CD4-positive, alpha-beta T cell treated with Interferon gamma for 1 hour (primary cell): ENCODE measurements at regions not wholly inside any gene's neighbourhood (a gene's known extent, or its start where the extent isn't known, plus 50 kb on each side); places are given as distances from the start of the nearest gene placed in this dataset.

Experiments
- DNase-seq: peaks from one replicate; pipeline ENCODE4 v3.0.0-alpha.2; 2020

DNA sequence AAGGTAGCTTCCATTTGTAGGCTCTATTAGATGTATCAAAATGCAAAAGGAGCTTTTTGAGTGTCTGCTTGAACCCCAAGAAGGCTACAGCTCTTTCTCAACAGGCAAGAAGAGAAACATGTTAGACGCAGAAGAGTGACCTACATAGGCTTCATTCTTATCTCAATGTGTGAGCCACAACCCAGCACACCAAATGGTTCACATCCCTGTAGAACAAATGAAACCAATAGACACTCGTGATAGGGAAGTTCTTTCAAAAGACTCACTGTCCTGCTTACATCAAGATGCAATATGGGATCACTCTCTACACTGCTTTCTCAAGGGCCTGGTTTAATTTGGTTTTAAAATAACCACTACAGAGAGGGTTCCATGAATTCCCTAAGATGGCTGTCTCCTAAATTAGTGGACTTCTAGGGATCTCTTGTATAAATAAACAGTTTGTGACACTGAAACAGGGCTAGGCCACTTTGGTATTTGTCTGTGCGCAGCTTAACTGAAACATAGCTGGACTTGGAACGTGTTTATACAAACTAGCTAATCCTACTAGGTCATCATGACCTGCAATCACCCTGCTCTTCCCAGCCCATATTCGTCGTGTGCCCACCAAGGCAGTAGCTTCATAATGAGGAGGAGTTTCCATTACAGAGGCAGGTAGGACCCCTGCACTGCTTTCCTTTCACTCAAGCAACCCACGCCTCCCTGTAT lies 225.4 kb upstream of the PREP start:
- DNase-seq = no peak

DNA sequence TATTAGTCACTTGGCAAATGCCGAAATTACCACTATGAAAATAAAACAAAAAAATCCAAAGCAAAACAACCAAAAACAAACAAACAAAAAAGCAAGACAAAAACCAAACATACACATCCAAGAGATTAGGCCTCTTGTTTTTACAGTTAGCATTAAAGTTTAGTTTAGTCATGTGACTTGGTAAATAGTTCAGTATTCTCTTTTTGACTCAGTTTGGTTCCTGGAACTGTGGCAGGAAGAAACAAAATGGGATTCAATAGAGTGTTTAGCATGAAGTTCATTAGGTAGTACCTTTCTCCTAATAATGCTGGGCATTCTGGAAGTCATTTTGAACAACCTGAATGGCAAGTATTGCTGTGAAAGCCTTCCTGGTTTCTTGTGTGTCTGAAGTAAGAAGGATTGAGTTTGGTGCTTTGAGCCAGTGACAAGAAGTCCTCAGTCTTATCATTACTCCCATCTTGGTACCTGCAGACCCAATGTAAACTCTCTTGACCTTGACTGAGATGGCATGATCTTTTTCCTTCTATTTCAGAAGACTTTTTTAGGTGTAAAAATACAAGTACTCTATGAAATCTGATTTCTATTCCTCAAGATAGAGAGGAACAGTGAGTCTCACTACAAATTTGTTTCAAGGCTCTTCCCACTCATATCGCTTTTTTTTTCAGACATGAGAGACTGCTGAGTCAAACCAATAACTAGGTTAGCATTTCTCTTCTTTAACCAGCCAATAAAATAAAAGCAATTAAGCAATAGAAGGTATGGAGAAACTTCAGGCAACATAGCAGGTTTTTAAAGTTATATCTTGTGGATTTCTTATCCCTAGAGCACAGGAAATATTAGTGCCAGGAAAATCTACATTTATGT lies 223.6 kb upstream of the PREP start:
- DNase-seq = no peak

DNA sequence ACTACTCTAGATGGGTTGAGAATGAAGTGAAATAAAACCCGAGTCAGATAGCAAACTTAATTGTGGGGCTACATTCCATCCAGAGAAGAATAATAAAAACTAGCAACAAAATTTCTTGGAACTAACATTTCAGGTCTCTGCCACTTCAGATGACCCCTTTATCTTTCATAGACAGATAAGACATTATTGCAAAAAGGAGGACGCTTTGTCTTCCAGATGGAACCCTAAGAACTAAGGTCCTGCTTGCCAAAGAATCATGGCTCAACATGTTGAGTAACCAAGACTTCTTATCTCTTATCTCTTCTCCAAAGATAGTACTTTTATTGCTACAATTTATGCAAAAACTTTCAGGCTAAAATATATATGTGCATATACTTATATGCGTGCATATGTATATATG lies 221.1 kb upstream of the PREP start:
- no peak for DNase-seq

DNA sequence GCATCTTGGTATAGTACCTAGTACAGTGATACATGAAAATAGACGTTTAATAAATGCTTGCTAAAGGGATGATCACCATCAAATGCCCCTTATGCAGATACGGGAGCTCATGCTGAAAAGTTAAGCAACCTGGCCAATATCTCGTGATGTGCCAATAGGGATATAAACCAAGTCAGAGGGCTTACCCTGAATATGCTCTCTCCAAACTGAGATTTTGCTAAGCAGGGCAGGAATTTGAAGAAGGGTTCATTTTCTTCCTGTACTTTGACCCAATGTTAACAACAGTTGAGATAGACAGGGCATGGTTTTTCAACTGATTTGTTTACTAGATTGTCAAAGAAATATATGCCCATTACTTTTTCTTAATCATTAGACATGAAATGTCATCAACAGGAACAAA lies 219.3 kb upstream of the PREP start:
- DNase-seq = no peak

DNA sequence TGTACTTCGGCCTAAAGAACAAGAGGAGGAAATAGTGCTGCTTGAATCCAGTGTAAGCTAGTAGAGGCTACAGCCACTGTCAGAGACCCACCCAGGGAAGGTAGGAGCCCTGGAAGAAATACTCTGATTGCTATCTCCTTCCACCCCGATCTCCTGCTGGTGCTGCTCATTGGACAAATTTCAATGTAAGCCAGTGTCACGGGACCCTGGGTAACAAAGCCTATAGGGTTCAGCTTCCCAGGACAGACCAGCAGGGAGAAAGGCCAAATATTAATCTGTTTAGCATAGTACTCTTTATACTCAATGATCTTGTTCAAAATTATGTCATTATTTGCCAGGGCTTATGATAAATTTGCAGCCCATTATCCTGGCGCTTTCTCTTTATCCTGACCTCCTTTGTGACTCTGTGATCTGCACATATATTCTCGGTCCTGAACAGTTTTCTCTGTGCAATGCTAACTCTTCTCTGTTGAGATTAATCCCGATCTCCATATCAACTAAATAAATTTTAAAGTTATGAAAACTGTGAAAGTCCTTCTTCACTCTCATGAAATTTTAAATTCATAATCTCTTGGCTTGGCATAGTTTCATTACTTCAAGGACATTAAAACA lies 218.8 kb upstream of the PREP start:
- DNase-seq = no peak

DNA sequence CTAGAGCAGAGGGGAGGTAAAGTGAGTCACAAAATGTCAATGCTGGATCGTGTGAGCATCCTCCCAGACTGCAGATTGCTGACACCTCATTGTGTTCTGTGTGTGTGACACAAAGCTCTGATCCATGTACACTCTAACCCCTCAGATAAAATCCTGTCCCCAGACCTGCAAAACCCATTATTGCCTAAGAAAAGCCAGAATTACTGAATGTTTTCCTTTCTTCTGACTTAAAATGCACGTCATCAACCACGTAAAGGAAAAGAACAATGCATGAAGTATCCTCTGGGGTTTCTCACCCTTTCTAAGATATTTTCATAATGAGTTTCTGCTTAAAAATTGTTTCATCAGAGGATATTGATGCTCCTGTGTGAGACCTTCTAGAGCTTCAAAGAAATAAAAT lies 218.0 kb upstream of the PREP start:
- DNase-seq = no peak

DNA sequence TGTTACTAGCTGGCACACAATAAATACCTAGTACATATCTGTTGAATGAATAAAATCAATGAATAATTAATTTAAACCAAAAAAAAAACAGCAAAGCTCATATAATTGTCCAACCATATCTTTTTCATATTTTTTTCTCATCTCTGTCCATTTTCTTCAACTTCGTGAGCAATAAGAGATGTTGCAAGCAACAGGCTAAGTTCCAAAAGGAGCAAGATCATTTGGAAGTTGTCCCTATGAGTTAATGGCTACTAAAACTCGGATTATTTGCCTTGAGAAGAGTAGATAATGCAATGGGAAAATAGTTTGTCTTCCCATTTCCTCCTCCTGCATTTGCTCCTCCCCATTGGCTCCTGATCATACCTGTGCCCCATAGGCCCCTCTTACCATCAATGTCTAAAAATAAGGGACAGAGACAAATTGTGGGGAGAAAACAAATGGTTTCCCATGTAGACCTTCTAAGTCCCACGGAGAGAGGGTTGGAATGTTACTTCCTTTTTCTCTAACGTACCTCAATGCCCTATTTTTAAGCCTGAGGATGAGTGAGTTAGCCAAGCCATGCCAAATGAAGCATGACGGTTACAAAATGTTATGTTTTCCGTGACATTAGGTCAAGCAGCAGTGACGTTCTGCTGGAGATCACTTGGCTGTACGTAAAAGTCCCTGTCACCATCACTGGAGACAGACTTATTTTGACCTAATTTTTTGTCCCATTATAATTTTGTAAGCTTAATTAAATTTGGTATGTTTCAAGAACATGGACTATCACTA lies 217.3 kb upstream of the PREP start:
- no peak for DNase-seq

DNA sequence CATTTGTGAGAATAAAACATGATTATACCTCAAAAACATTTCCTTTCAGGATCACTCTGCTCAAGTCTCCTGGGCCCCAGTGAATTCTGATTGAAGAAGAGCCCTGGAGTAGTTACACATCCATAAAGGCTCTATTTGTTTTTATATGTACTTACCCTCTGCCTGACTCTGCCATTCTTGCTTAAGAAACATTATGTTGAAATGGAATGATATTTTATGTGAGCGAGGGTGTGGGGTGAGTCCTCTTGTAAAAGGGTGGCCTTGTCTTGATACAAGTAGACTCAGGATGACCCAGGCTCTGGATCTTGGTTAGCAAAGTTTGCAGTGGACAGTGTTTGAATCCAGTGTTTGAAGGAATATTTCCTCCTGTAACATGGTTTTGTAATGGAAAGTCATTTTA lies 215.4 kb upstream of the PREP start:
- DNase-seq = no peak

DNA sequence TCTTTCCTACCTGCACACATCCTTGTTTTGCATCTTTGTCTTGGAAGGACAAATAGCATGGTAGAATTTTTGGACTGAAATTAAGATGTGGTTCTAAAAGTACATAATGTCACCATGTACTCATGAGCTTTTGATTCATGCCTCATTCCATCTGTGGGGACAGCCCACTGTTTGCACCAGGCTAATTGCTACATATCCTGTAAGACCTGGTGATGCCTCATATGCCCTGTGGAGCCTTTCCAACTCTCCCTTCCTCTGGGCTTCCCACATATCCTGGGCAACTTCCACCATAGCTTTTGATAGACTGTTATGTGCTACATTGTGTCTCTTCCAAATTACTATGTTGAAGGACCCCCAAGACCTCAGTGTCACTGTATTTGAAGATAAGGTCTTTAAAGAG lies 213.6 kb upstream of the PREP start:
- no peak for DNase-seq

DNA sequence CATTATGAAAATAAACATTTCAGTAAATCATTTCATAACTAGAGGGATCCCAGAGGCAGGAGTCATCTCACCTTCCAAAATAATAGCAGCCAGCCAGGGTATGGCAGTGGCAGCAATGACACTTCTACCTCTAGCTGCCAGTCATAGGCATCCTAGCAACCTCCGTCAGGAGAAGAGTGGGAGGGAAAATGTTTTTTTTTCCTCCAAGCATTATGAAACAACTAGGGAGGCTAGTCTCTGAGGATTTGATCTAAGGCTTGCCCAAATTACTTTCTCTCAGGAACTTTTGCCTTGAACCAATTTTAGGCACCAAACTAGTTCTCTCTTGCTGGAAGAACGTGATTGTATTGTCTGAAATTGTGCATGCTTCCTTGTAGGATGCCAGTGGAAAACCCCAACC lies 208.7 kb upstream of the PREP start:
- no peak for DNase-seq

DNA sequence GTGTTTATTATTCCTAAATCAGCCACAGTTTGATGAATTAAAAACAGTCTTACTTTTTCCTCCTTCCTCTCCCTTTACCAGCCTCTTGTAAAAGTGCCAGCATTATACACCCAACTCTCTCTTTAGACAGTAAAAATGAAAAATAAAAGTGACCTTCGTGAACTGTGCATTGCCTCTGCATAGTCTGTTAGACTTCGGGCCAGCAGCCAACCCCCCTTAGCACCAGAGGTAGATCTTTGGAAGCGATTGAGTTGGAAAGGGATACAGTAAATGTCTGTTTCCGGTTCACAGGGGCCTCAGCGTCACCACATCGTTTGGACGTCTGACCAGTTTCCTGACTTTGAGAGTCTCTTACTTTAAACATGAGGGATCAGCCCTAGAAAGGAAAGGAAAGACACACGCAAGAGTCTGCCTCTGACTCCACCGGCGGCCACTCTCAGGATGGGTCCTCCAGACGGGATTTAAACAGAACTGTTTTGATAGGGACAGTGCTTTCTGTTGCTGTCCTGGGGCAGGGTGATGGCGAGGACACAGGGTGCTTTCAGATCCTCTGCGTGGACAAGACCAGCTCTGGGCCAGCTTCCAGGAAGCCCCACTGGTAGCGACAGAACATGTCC lies 206.6 kb upstream of the PREP start:
- no peak for DNase-seq

DNA sequence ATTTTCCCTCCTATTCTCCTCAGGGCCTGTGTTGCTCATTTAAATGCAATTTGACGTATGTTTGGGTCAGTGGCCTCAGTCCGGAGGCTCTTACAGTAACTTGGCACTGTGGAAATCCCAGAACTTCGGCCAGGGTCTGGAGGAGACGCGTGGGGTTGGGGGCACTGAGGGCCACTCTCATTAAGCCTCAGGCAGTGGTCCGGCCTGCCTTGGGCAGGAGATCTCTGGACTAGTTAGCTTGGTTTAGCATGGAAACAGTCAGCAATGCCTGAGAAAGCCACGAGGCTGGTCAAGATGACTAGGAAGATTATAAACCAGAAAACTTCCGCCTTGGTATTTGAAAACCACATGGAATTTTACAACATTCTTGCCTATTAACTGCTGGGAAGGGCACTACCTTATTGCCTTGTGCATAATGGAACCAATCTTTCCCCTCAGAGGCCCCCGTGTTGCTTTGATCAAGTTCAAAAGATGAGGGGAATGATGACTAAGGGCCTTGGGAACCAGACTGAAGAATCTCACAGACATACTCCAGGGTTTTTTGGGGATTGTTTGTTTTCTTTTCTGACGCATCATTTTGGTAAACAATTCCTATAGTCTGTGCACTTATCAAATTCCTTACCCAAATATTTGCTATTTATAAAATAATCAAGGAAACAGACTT lies 206.0 kb upstream of the PREP start:
- no peak for DNase-seq

DNA sequence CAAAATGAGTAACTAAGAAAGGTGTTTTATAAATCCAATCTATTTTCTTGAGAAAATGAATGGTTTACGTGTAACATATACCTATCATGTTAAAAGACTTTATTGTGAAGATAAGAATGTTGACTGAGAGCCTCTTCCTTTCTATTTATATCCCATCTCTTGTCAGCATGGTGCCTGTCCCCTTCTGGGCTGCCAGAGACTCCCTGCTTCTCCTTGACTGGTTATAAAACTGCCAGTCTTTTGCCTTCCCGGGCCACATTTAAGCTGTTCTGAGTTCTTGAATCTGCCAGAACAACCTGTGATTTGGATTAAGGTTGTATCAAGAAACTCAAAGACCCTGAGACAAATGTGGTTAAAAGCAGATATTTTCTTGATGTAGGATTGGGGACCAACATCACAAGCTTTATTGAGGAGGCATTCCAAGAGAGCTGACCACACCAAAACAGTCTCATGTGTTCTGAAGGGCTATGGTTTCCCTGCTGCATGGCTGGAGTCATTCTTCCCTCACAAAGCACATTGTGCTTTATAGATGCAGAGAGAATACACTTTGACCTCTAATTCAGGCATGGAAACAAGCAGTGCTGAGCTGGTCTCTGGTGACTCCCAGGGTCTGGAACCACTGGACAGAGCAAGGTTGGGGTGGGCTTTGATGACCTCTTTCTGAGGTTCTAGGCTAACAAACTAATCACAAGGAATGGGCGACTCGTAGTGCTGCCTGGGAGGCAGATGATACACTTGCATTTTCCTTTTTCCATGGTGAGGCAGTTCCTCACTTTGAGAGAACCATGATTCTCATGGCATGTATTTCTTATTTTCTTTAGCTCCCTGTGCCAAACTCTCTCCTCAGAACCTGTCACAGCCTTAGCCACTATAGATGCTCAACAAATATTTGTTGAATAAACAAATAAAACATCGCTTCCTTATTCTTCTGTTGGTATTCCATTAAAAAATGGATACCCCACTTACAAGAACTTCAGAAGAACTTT lies 205.0 kb upstream of the PREP start:
- no peak for DNase-seq

DNA sequence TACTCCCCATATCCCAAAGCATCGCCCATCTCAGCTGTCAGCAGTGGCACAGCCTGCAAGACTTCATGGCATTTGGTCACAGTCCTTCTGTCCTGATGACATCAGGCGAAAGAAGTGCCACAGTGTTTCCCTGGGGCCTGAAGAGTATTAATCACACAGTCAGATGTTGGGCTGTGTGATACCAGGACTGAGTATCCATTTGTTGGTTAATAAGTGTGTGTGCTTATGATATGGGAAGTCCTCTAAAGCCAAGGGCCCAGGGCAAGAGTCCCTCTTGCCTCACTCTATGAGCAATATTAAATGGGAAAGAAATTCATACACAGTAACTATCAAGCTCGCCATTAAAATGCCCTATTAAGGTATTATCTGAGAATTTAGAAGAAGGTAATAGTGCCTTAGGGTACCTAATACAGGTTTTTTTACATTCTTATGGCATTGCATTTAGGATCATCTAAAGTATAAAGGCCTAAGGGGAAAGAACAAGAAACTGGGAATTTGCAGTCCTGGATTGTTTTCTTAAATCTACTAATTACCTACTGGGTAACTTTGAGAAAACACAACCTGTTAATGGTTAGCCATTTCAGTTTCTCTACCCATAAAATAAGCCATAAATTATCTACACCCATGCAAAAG lies 204.1 kb upstream of the PREP start:
- no peak for DNase-seq

DNA sequence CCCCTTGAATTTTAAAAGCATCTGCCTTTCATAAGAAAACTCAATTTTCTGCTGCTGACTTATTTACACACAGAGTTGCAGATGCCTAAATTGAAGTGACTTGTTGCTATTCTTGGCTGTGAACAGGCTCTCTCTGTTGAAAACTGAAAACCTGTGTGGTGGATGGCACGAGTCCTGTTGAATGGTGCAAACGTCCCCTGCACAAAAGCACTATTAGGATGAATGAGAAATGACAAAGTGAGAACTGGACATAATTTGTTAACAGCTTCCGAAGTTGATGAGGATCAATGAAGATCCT lies 201.7 kb upstream of the PREP start:
- no peak for DNase-seq

DNA sequence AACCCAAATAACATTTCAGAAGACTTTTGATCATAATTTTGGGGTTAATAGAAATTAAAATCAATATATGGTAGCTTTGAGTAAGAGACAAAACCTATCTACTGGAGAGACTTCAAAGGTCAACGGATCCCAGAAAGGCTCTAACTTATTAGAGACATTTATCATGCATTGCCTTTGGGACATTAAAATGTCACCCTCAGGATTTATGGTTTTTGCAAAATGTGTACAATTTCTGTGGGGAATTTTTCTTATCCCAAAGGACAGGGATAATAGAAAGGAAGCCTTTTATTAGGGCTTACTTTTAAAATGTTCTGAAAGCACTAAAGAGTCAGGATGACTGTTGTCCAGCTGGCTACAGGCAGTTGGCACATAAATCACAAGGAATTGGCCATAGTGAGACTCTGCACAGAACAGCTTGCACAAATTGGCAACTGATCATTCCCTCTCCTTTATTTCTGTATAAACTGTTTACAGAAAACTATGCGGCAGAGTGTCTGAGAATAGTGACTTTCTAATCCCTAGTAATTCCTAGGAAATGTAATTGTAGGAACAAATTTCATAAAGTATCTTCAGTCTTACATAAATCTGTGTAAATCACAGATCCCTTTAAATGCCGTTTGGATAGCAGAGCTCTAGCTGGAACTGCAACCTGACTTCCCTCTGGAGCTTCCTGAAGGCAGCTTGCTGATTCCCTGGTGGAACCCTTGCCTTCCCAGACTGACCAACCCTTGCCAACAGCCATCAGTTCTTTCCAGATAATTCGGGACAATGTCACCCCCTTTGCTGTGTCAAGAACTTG lies 201.1 kb upstream of the PREP start:
- no peak for DNase-seq

DNA sequence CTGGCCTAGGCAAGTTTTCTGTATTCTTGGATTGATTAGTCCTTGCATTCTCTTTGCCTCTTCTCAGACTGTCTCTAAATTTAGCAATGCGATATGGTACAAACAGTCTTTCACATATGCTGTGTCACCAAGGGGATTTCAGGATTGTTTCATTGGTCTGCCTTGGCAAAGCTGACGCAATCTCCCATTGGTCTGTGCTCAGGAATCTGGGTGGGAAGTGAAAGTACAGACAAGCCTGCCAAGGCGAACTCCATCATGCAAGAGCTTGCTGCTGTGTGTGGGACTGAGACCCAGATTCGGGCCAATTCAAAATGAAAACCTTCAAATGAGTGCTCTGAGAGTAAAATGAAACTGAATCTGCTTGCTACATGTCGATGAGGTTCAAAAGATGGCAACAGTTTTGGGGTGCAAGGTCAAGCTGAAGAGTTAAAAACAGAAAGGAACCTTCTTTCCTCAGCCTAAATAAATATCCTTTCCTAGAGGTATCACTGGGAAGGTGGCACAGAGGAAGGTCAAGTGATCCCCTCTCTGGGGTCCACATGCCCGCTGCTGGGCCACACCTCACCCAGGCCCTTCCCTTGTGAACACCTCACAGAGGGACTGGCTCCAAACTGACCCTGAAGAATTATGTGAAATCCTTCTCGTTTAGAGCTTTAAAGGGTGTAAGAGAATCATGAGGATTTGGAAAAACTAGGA lies 198.8 kb upstream of the PREP start:
- DNase-seq = peak; percentile 64

DNA sequence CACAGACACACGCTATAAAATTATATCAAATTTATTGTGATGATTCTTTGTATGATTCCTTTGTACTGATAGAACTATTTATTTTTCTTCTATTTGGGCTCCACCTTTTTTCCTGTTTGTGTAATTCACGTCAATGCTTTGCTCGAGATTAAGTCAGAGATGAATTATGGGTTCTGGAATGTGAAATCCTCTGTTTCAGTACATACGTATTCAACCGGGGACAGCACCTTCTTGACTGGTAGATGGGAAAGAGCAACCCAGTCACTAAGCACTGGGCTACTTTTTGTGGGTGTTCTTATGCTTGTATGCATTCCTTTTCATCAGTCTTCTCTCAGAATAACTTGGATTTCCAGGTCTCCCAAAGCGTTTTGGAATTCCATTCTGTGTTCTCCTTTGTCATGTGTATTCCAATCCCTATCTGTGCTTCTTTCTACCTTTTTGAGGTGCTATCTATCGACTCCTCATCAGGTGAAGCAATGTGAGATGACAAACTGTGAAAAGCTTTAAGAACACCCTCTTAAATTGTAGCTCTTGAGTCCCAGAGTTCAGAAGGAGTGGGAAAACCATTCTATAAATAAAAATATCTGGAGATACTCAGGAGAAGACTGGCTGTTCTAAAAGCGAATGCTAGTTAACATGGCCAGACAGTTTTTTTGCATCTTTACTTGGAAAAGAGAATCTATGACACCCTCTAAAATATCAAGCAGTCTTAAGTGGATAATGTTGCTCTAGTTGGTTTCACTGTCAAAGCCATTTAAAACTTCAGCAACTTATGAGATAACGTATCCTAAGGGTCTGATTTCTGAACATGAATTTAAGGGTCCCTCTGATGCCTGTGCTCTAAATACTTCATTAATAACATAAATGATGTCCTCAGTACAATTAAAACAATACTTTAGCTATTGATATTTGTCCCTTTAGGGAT lies 197.7 kb upstream of the PREP start:
- DNase-seq = no peak
